ENCODE measurements at regions not wholly inside any gene's neighbourhood (a gene's known extent, or its start where the extent isn't known, plus 50 kb on each side); places are given as distances from the start of the nearest gene placed in this dataset.
"Not testable (repeated sequence)": the region's sequence is repeated elsewhere in the genome, so short reads cannot be mapped to it uniquely, and the experiment has no call there.

- H3K36me3 ChIP-seq (ENCODE audit: control insufficient read depth in 1 of 2, insufficient read depth in 2 of 2, low read length in 2 of 2): no peaks in the 10 kb centered on the region
- no peaks in the 10 kb centered on the region for H3K9me3 ChIP-seq (ENCODE audit: control insufficient read depth in 1 of 2, low read length in 2 of 2)
- peaks cover 0 to 11% of the 10 kb centered on the region in 2 donors for H3K4me1 ChIP-seq (ENCODE audit: control insufficient read depth in 1 of 2, insufficient read depth in 2 of 2, low read length in 2 of 2)
- no peaks in the 10 kb centered on the region for H3K27me3 ChIP-seq (ENCODE audit: low read depth, low read length)
- no peak overlapping the region for H3K27ac ChIP-seq (ENCODE audit: low read length)
- no peak overlapping the region for H3K4me3 ChIP-seq (ENCODE audit: low read depth in 1 of 2, low read length in 2 of 2)
These were observed 50.9 kb upstream of the PTPDC1 start for GRCh38 chr9:94033383-94033782.

GRCh38 chr9:94031946-94032345, 52.3 kb upstream of the PTPDC1 start:
- peak overlapping the region; percentile 87 to 89 for H3K4me3 ChIP-seq (ENCODE audit: low read depth in 1 of 2, low read length in 2 of 2)
- no peaks in the 10 kb centered on the region for H3K36me3 ChIP-seq (ENCODE audit: control insufficient read depth in 1 of 2, insufficient read depth in 2 of 2, low read length in 2 of 2)
- no peaks in the 10 kb centered on the region for H3K27me3 ChIP-seq (ENCODE audit: low read depth, low read length)
- H3K9me3 ChIP-seq (ENCODE audit: control insufficient read depth in 1 of 2, low read length in 2 of 2): no peaks in the 10 kb centered on the region
- H3K27ac ChIP-seq (ENCODE audit: low read length): peak overlapping the region; percentile 19
- peaks cover 0 to 11% of the 10 kb centered on the region in 2 donors for H3K4me1 ChIP-seq (ENCODE audit: control insufficient read depth in 1 of 2, insufficient read depth in 2 of 2, low read length in 2 of 2)

GRCh38 chr9:94031380-94031779, 52.9 kb upstream of the PTPDC1 start:
- no peaks in the 10 kb centered on the region for H3K36me3 ChIP-seq (ENCODE audit: control insufficient read depth in 1 of 2, insufficient read depth in 2 of 2, low read length in 2 of 2)
- H3K27ac ChIP-seq (ENCODE audit: low read length): peak overlapping the region; percentile 71
- H3K4me1 ChIP-seq (ENCODE audit: control insufficient read depth in 1 of 2, insufficient read depth in 2 of 2, low read length in 2 of 2): peaks cover 0 to 11% of the 10 kb centered on the region in 2 donors
- H3K27me3 ChIP-seq (ENCODE audit: low read depth, low read length): no peaks in the 10 kb centered on the region
- peak overlapping the region; percentile 87 to 89 for H3K4me3 ChIP-seq (ENCODE audit: low read depth in 1 of 2, low read length in 2 of 2)
- H3K9me3 ChIP-seq (ENCODE audit: control insufficient read depth in 1 of 2, low read length in 2 of 2): no peaks in the 10 kb centered on the region

DNA sequence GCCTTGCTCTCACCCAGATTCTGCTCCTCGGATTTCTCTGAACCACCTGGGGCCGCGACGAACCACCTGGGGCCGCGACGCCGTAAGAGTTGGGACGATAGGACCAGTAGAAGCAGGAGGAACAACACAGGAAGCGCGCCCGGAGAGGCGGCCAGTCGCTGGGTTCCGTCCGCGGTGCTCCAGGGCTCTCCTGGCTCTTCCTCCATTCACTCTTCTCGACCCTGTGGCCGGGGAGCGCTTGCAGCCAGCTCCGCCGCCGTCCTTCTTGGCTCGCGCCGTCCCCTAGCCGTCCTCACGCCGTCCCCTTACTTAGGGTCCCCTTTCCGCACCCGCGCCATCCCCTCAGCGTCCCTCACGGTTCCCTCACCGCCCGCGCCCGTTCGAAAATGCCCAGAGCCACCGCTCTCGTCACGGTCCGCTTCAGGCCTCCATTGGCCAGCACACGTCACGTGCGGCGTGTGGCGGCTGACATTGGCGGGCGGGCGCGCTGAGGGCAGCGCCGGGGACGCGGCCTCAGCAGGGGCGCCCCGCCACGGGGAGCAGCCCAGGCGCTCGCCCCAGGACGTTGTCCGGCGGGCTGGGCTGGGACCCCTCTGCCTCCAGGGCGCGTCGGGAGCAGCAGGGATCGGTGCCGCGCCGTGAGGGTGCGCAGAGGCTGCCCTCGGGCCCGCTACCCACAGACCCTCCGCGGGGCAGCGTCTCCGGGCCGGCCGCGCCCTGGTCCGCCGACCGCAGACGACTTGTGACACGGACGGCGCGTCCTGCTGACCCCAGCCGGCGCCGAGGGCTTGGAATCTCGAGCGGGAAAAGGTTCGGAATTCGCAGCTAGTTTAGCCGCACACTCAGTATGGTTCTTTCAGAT, 53.7 kb upstream of the PTPDC1 start:
- Histone ChIP-seq H3K36me3 (ENCODE audit: control insufficient read depth in 1 of 2, insufficient read depth in 2 of 2, low read length in 2 of 2) (no peaks in the 10 kb centered on the region), H3K27me3 (ENCODE audit: low read depth, low read length) (no peaks in the 10 kb centered on the region), H3K9me3 (ENCODE audit: control insufficient read depth in 1 of 2, low read length in 2 of 2) (no peaks in the 10 kb centered on the region), H3K27ac (ENCODE audit: low read length) (peak overlapping the region; percentile 71), H3K4me3 (ENCODE audit: low read depth in 1 of 2, low read length in 2 of 2) (peak overlapping the region; percentile 87 to 89), H3K4me1 (ENCODE audit: control insufficient read depth in 1 of 2, insufficient read depth in 2 of 2, low read length in 2 of 2) (peaks cover 0 to 11% of the 10 kb centered on the region in 2 donors)

- Histone ChIP-seq H3K27ac (ENCODE audit: low read length) (peak overlapping the region; percentile 71), H3K27me3 (ENCODE audit: low read depth, low read length) (no peaks in the 10 kb centered on the region), H3K4me3 (ENCODE audit: low read depth in 1 of 2, low read length in 2 of 2) (peak overlapping the region; percentile 87 to 89), H3K4me1 (ENCODE audit: control insufficient read depth in 1 of 2, insufficient read depth in 2 of 2, low read length in 2 of 2) (peaks cover 0 to 11% of the 10 kb centered on the region in 2 donors), H3K9me3 (ENCODE audit: control insufficient read depth in 1 of 2, low read length in 2 of 2) (no peaks in the 10 kb centered on the region), H3K36me3 (ENCODE audit: control insufficient read depth in 1 of 2, insufficient read depth in 2 of 2, low read length in 2 of 2) (no peaks in the 10 kb centered on the region)
These were observed 54.3 kb upstream of the PTPDC1 start for GRCh38 chr9:94029932-94030317.

GRCh38 chr9:94026816-94027215, 57.4 kb upstream of the PTPDC1 start:
- H3K27me3 ChIP-seq (ENCODE audit: low read depth, low read length): no peaks in the 10 kb centered on the region
- no peak overlapping the region for H3K4me3 ChIP-seq (ENCODE audit: low read depth in 1 of 2, low read length in 2 of 2)
- no peak overlapping the region for H3K27ac ChIP-seq (ENCODE audit: low read length)
- no peaks in the 10 kb centered on the region for H3K36me3 ChIP-seq (ENCODE audit: control insufficient read depth in 1 of 2, insufficient read depth in 2 of 2, low read length in 2 of 2)
- H3K4me1 ChIP-seq (ENCODE audit: control insufficient read depth in 1 of 2, insufficient read depth in 2 of 2, low read length in 2 of 2): peaks cover 0 to 4% of the 10 kb centered on the region in 2 donors
- H3K9me3 ChIP-seq (ENCODE audit: control insufficient read depth in 1 of 2, low read length in 2 of 2): no peaks in the 10 kb centered on the region

DNA sequence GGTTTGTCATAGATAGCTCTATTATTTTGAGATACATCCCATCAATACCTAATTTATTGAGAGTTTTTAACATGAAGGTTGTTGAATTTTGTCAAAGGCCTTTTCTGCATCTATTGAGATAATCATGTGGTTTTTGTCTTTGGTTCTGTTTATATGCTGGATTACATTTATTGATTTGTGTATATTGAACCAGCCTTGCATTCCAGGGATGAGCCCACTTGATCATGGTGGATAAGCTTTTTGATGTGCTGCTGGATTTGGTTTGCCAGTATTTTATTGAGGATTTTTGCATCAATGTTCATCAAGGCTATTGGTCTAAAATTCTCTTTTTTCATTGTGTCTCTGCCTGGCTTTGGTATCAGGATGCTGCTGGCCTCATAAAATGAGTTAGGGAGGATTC, 61.8 kb upstream of the PTPDC1 start:
- H3K9me3 ChIP-seq (ENCODE audit: control insufficient read depth in 1 of 2, low read length in 2 of 2); H3K27ac ChIP-seq (ENCODE audit: low read length); H3K27me3 ChIP-seq (ENCODE audit: low read depth, low read length); H3K4me3 ChIP-seq (ENCODE audit: low read depth in 1 of 2, low read length in 2 of 2); H3K36me3 ChIP-seq (ENCODE audit: control insufficient read depth in 1 of 2, insufficient read depth in 2 of 2, low read length in 2 of 2): not testable (repeated sequence)
- H3K4me1 ChIP-seq (ENCODE audit: control insufficient read depth in 1 of 2, insufficient read depth in 2 of 2, low read length in 2 of 2): peaks cover 3 to 13% of the 10 kb centered on the region in 2 donors

GRCh38 chr9:94020836-94021235, 63.4 kb upstream of the PTPDC1 start:
- H3K36me3 ChIP-seq (ENCODE audit: control insufficient read depth in 1 of 2, insufficient read depth in 2 of 2, low read length in 2 of 2); H3K4me3 ChIP-seq (ENCODE audit: low read depth in 1 of 2, low read length in 2 of 2); H3K27ac ChIP-seq (ENCODE audit: low read length); H3K27me3 ChIP-seq (ENCODE audit: low read depth, low read length); H3K9me3 ChIP-seq (ENCODE audit: control insufficient read depth in 1 of 2, low read length in 2 of 2): not testable (repeated sequence)
- H3K4me1 ChIP-seq (ENCODE audit: control insufficient read depth in 1 of 2, insufficient read depth in 2 of 2, low read length in 2 of 2): peaks cover 3 to 14% of the 10 kb centered on the region in 2 donors

DNA sequence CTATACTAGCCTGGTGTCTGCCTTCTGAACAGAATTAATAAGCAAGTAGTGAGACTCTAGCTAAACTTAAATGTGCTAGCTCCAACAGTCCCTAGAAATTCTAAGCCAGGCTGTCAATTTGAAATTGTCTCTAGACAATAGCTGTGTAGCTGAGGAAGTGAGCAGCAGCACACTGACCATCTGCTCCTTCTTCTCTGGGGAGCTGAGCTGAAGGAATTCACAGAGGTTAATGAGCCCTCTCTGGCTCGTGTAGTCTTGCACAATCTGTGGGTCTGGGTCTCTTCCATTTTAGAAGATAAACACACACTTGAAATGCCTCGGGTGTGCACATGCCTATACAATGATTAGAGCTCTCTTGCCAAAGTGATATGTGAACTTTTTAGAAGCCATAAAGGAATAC, 63.5 kb upstream of the BARX1 start:
- Histone ChIP-seq H3K27me3 (ENCODE audit: low read depth, low read length) (no peaks in the 10 kb centered on the region), H3K27ac (ENCODE audit: low read length) (peak overlapping the region; percentile 44), H3K9me3 (ENCODE audit: control insufficient read depth in 1 of 2, low read length in 2 of 2) (no peaks in the 10 kb centered on the region), H3K36me3 (ENCODE audit: control insufficient read depth in 1 of 2, insufficient read depth in 2 of 2, low read length in 2 of 2) (no peaks in the 10 kb centered on the region), H3K4me3 (ENCODE audit: low read depth in 1 of 2, low read length in 2 of 2) (no peak overlapping the region), H3K4me1 (ENCODE audit: control insufficient read depth in 1 of 2, insufficient read depth in 2 of 2, low read length in 2 of 2) (peaks cover 3 to 14% of the 10 kb centered on the region in 2 donors)

DNA sequence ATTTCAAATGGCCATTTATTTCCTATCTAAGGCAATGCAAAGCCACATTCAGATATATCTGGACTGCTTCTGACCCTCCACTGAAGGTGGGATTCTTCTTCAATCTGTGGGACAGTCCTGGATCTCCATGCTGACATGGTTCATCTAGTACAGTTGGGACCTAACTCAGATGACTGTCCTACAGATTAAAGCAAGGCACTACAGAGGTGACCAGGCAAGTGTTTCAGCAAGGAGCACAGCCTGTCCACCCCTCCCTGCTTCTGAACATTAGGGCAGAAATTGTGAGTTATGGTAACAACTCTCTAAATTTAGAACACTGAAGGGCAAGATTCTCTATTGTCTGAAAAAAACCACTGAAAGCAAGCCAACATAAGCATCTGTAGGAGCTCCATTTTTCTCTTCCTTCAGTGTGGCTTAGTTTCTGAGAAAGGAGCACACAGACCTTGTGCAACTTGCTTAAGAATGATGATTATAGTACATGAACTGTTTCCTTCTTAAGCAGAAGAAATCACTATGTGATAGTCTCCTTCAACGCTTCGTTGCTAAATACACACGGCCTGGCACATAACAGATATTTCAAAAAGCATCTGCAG, 62.9 kb upstream of the BARX1 start:
- H3K27ac ChIP-seq (ENCODE audit: low read length): peak overlapping the region; percentile 18
- no peak overlapping the region for H3K4me3 ChIP-seq (ENCODE audit: low read depth in 1 of 2, low read length in 2 of 2)
- H3K36me3 ChIP-seq (ENCODE audit: control insufficient read depth in 1 of 2, insufficient read depth in 2 of 2, low read length in 2 of 2): no peaks in the 10 kb centered on the region
- no peaks in the 10 kb centered on the region for H3K27me3 ChIP-seq (ENCODE audit: low read depth, low read length)
- H3K9me3 ChIP-seq (ENCODE audit: control insufficient read depth in 1 of 2, low read length in 2 of 2): no peaks in the 10 kb centered on the region
- H3K4me1 ChIP-seq (ENCODE audit: control insufficient read depth in 1 of 2, insufficient read depth in 2 of 2, low read length in 2 of 2): peaks cover 3 to 14% of the 10 kb centered on the region in 2 donors

DNA sequence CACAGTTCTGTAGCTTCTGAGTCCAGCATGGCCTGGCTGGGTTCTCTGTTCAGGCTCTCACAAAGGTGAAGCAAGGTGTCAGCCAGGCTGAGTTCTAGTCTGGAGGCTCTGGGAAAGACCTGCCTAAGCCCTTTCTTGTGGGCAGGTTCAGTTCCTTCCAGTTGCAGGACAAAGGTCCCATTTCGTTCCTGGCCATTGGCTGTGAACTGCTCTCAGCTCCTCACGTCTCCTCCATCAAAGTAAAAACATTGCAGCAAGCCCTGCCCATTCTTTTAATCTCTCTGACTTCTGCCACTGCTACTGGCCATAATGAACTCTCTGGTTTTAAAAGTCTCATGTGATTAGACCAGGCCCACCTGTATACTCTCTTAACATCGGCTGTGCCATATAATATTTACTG, 61.6 kb upstream of the BARX1 start:
- Histone ChIP-seq H3K36me3 (ENCODE audit: control insufficient read depth in 1 of 2, insufficient read depth in 2 of 2, low read length in 2 of 2) (no peaks in the 10 kb centered on the region), H3K4me3 (ENCODE audit: low read depth in 1 of 2, low read length in 2 of 2) (no peak overlapping the region), H3K9me3 (ENCODE audit: control insufficient read depth in 1 of 2, low read length in 2 of 2) (no peaks in the 10 kb centered on the region), H3K27me3 (ENCODE audit: low read depth, low read length) (no peaks in the 10 kb centered on the region), H3K4me1 (ENCODE audit: control insufficient read depth in 1 of 2, insufficient read depth in 2 of 2, low read length in 2 of 2) (peaks cover 3 to 14% of the 10 kb centered on the region in 2 donors), H3K27ac (ENCODE audit: low read length) (no peak overlapping the region)
